Adrenal gland (tissue), 9 donors: ENCODE measurements at regions not wholly inside any gene's neighbourhood (a gene's known extent, or its start where the extent isn't known, plus 50 kb on each side); places are given as distances from the start of the nearest gene placed in this dataset.
A peak's percentile ranks its signal among the peaks of the same experiment; 100 is the strongest.

Source experiments
- DNase-seq, 7 donors: peaks; one replicate each; pipeline ENCODE4 v3.0.0-alpha.2; 2019 to 2020
- H3K27ac ChIP-seq, 5 donors: fragments of 200-600 bp; sonication (generic) in 4 of 5; 1 replicate in 3 of 5; 2 replicates in 2 of 5; pipeline versions ENCODE4 v1.5.1 to v1.8.0; 2016 to 2020; ENCODE audit warnings: mild to moderate bottlenecking in 1 of 5
- H3K27me3 ChIP-seq: fragments of 200-600 bp; 2 replicates; pipeline ENCODE4 v1.8.0; 2021
- H3K36me3 ChIP-seq, 2 donors: fragments of 200-600 bp; replicated peaks in 1 of 2; 1 replicate in 1 of 2; 2 replicates in 1 of 2; pipeline versions ENCODE4 v1.5.1 to v1.8.0; 2018 to 2022
- H3K4me1 ChIP-seq, 2 donors: fragments of 200-600 bp; replicated peaks in 1 of 2; 1 replicate in 1 of 2; 2 replicates in 1 of 2; pipeline versions ENCODE4 v1.5.1 to v1.8.0; 2018 to 2021
- H3K4me3 ChIP-seq, 4 donors: fragments of 200-600 bp; sonication (generic) in 3 of 4; one replicate each; pipeline ENCODE4 v1.5.1; 2016 to 2018
- H3K9me3 ChIP-seq, 3 donors: fragments of 200-600 bp; sonication (generic) in 1 of 3; replicated peaks in 1 of 3; 1 replicate in 2 of 3; 2 replicates in 1 of 3; pipeline versions ENCODE4 v1.5.1 to v1.8.0; 2016 to 2021
- CTCF ChIP-seq, 6 experiments: fragments of 450-650 bp in 4 of 6; fragments of 200-600 bp in 2 of 6; sonication (generic) in 1 of 6; IDR thresholded peaks; 1 replicate in 5 of 6; 2 replicates in 1 of 6; pipeline versions ENCODE4 v1.5.1 to v1.8.0; 2016 to 2021; ENCODE audit warnings: antibody characterized with exemption in 6 of 6, mild to moderate bottlenecking in 2 of 6, moderate library complexity in 1 of 6
- POLR2A ChIP-seq, 2 donors: fragments of 450-650 bp; IDR thresholded peaks; one replicate each; pipeline ENCODE4 v1.6.1; 2017; ENCODE audit warnings: antibody characterized with exemption in 2 of 2, mild to moderate bottlenecking in 2 of 2, moderate library complexity in 1 of 2
- WGBS, 4 donors: extraction: QIAGEN DNeasy Blood & Tissue Kit in 2 of 4; methylation state at CpG; one replicate each; pipeline versions ENCODE4 v1.1.5 to v1.1.7; 2013 to 2017; 5-methylcytosine and 5-hydroxymethylcytosine counted together
- intact Hi-C, 2 donors: fragments of 100-400 bp; cut with DNase I; formaldehyde crosslinking; loops; one replicate each; pipeline versions ENCODE4 v1.14.1 to v1.15.0; 2022 to 2023
- donor health status: healthy with polysubstance abuse.
- donor health status: Bipolar disorder and iron deficiency.
- donor health status: DM: yes; HTN: yes; CAD: no.
- donor health status: DM: no; HTN: no; CAD: no.
- donor health status: DM: no; HTN: no; CAD: no.

GRCh38 chr16:87042551-87043230 lies 274.5 kb downstream of the C16orf95 start:
- peaks cover 5% of the 10 kb centered on the region for H3K27me3 ChIP-seq

GRCh38 chr16:87043231-87044031 lies 273.8 kb downstream of the C16orf95 start:
- WGBS, 4 donors: 32 to 35% (median 33%) methylated on average over 19 to 20 of the region's 20 CpGs
- H3K4me1 ChIP-seq: no peaks in the 10 kb centered on the region
- no peak overlapping the region for H3K4me3 ChIP-seq
- intact Hi-C loops: no loop called here
- peak in 1 of 7 donors; percentile 21 for DNase-seq
- TF ChIP-seq CTCF (IDR thresholded peaks at IDR 0.05) (no peak), POLR2A (IDR thresholded peaks at IDR 0.05) (no peak)
- H3K27me3 ChIP-seq: peaks cover 12% of the 10 kb centered on the region
- H3K9me3 ChIP-seq: no peaks in the 10 kb centered on the region
- H3K27ac ChIP-seq: no peak overlapping the region
- no peaks in the 10 kb centered on the region for H3K36me3 ChIP-seq

More at GRCh38 chr16:87042551-87043230, 274.5 kb downstream of the C16orf95 start:
- H3K4me3 ChIP-seq: no peak overlapping the region
- H3K4me1 ChIP-seq: no peaks in the 10 kb centered on the region
- 60 to 66% (median 65%) methylated on average over 14 to 20 of the region's 20 CpGs for WGBS, 4 donors
- H3K27ac ChIP-seq: no peak overlapping the region
- TF ChIP-seq POLR2A (IDR thresholded peaks at IDR 0.05): no peak
- no peak for TF ChIP-seq CTCF (IDR thresholded peaks at IDR 0.05)
- no peaks in the 10 kb centered on the region for H3K9me3 ChIP-seq
- DNase-seq: no peak
- intact Hi-C loops: no loop called here
- no peaks in the 10 kb centered on the region for H3K36me3 ChIP-seq

- Histone ChIP-seq H3K36me3 (no peaks in the 10 kb centered on the region), H3K27ac (no peak overlapping the region), H3K9me3 (no peaks in the 10 kb centered on the region), H3K4me3 (no peak overlapping the region), H3K4me1 (no peaks in the 10 kb centered on the region), H3K27me3 (peaks cover 12% of the 10 kb centered on the region)
- intact Hi-C loops: no loop called here
- WGBS, 4 donors: 55 to 69% (median 65%) methylated on average over 7 to 8 of the region's 8 CpGs
- no peak for DNase-seq
- TF ChIP-seq POLR2A (IDR thresholded peaks at IDR 0.05): no peak
- no peak for TF ChIP-seq CTCF (IDR thresholded peaks at IDR 0.05)
Observed at GRCh38 chr16:87044032-87044382, 273.2 kb downstream of the C16orf95 start.

- WGBS, 4 donors: 64 to 83% (median 79%) methylated on average over 6 to 11 of the region's 11 CpGs
- intact Hi-C loops: no loop called here
Observed at GRCh38 chr16:87044829-87045228, 272.4 kb downstream of the C16orf95 start.

More at GRCh38 chr16:87044829-87045228, 272.4 kb downstream of the C16orf95 start:
- TF ChIP-seq CTCF (IDR thresholded peaks at IDR 0.05): no peak
- TF ChIP-seq POLR2A (IDR thresholded peaks at IDR 0.05): no peak
- Histone ChIP-seq H3K4me3 (no peak overlapping the region), H3K9me3 (no peaks in the 10 kb centered on the region), H3K36me3 (no peaks in the 10 kb centered on the region), H3K27me3 (peaks cover 12% of the 10 kb centered on the region), H3K27ac (no peak overlapping the region), H3K4me1 (no peaks in the 10 kb centered on the region)
- no peak for DNase-seq
